Endometrium (tissue), 2 donors: ENCODE measurements at regions not wholly inside any gene's neighbourhood (a gene's known extent, or its start where the extent isn't known, plus 50 kb on each side); places are given as distances from the start of the nearest gene placed in this dataset.
"Not testable (repeated sequence)": the region's sequence is repeated elsewhere in the genome, so short reads cannot be mapped to it uniquely, and the experiment has no call there.

Experiments used
- FAIRE-seq: peaks from 2 replicates; lab custom pipeline; 2012; peaks lifted over from hg19 to GRCh38; lab: Jason Lieb, UNC
- donor health status: control.
- donor health status: control.

DNA sequence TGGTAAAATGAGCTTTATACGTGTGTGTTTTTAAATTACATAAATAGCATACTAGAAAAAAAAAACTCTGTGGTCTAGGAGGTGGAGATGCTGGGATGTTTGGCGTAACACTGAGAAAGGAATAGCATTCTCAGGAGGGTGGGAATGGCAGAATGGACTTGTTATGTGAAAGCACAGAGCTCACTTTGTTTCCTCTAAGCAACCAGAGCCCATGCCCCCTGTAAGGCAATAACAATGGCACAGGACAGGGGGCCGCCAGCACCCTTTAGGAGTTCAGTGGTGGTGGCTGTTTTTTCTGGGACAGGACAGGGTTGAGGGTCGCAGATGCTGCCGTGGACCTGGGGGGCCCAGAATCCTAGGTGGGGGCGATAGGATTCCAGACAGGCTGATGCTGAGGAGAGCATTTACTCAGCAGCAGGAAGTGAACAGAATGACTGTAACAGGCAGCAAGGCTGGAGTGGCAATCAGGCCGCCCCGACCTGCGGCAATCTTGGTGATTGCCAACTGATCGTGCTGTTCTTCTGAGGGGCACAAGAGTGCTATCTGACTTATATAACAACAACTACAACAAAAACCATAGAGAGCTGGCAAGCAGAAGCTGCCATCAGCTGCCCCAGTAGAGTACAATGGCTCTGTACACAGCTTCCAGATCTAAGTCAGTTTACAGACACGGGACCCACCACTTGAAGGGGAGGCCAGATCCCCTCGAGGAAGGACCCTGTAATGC lies 160.4 kb downstream of the UACA start:
- no peak for FAIRE-seq

DNA sequence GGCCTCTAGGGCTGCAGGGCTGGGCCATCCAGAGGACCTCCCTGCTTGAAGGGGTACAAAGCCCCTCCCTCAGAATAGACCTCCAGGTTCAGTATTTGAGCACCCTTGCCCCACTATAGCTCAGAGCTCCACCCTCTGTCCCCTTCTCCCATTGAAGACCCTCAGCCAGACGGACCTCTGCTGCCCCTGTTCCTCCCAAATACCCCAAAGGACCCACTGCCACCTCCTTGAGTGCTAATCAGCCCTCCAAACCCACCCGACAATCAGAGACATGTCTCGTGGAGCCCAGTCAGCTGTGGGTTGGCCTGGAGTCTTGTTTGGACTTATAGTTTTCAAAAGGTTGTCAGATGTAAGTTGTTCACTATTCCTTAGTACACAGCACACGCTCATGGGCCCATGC lies 161.1 kb downstream of the UACA start:
- no peak for FAIRE-seq

- no peak for FAIRE-seq
Observed at GRCh38 chr15:70597945-70598344, 165.4 kb downstream of the UACA start.

- FAIRE-seq, result no peak
Observed at GRCh38 chr15:70597056-70597603, 166.2 kb downstream of the UACA start.

GRCh38 chr15:70596354-70597055 lies 166.9 kb downstream of the UACA start:
- FAIRE-seq, result no peak

GRCh38 chr15:70593795-70594194 lies 169.6 kb downstream of the UACA start:
- FAIRE-seq, result no peak

GRCh38 chr15:70589728-70590127 lies 173.6 kb downstream of the UACA start:
- no peak for FAIRE-seq

- no peak for FAIRE-seq
Observed at GRCh38 chr15:70589221-70589620, 174.1 kb downstream of the UACA start.

- FAIRE-seq, result no peak
Observed at GRCh38 chr15:70588613-70589012, 174.7 kb downstream of the UACA start.

DNA sequence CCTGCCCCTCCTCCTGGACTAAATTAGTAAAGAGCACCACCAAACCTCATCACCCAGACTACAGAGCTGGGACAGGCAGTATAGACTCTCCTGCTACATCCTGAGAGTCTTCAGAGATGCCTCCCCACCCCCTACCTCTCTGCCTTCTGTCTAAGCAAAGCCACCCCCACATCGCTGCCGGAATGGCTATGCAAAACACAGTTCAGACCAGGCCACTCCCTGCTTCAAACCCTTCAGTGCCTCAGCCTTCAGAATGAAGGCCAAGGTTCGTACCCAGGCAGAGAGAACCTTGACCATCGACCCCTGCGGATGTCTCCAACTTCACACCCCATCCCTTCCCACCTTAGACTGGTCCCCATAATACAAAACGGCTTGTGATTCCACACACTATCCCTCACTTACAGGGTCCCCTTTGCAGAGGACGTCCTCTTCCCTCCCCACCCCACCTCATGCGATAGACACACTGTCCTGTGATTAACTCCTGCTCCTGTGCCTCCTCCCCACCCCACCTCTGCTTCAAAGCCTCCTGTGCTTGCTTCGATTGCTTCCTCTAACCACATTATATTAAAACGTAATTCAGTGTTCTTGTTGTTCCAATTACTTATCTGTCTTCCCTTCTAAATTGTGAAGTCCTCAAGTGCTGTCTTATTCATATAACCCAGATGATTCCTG lies 175.3 kb downstream of the UACA start:
- no peak for FAIRE-seq

- not testable (repeated sequence) for FAIRE-seq
Observed at GRCh38 chr15:70587012-70587634, 176.2 kb downstream of the UACA start.

GRCh38 chr15:70586241-70586640 lies 177.1 kb downstream of the UACA start:
- no peak for FAIRE-seq

- FAIRE-seq, result no peak
Observed at GRCh38 chr15:70585707-70586034, 177.7 kb downstream of the UACA start.

GRCh38 chr15:70584838-70585706 lies 178.3 kb downstream of the UACA start:
- FAIRE-seq, result no peak

GRCh38 chr15:70584441-70584837 lies 178.9 kb downstream of the UACA start:
- no peak for FAIRE-seq

DNA sequence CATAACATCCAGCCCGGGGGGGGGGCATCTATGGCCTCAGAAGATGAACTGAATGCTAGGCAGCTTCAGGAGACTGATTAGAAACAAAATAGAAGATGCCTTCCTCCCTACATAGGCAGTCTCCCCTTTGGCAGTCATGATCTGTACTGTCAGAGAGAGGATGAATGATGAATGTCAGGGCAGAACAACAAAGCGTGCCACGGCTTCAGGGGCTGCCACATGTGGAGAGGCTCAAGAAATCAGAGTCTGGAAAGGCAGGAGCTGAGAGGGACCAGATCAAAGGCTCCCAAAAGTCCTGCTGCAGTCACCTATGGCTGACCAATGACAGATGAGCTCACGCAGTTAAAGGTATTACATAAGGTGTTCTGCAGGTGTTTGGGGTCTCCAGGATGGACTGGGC lies 180.4 kb downstream of the UACA start:
- no peak for FAIRE-seq

GRCh38 chr15:70582143-70582945 lies 181.0 kb downstream of the UACA start:
- no peak for FAIRE-seq

- FAIRE-seq, result no peak
Observed at GRCh38 chr15:70580958-70581357, 182.4 kb downstream of the UACA start.

- no peak for FAIRE-seq
Observed at GRCh38 chr15:70580286-70580685, 183.1 kb downstream of the UACA start.

DNA sequence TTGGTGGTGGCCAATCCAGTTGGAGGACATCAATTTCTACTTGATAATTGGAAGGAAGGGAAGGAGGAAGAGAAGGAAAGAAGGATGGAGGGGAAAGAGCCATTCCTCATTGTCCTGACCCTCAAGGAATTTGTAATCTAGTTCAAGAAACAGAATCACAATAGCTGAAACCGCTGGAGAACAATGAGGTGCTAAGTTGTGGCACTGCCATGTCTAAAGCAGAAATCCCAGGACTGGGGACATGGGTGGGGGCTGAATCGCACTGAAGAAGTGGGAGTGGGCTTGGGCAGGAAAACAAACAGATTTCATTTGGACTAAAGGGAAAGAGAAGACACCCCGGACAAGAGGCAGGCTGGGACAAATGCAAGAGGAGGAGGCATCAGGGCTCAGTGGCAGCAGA lies 183.6 kb downstream of the UACA start:
- no peak for FAIRE-seq

DNA sequence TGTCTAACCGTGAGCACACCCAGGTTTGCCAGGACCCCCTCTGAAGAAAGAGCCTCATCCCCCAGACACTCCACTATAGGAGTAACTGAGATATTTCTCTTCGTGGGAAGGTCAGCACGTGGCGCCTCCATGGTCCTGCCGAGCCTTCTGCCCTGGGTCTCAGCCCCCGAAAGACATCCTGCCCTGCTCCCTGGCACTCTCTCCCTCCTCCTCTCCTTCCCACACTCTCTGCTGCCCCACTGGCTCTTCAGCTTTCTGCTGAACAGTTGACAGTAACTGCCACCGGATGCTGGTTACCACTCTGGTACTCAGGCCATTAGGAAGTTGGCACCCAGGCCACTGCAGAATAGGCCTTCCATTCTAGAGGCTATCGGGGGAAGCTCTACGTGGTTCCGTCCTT lies 185.2 kb downstream of the UACA start:
- no peak for FAIRE-seq
